HG03571 (cell line): ENCODE measurements at regions not wholly inside any gene's neighbourhood (a gene's known extent, or its start where the extent isn't known, plus 50 kb on each side); places are given as distances from the start of the nearest gene placed in this dataset.
"Not testable (repeated sequence)": the region's sequence is repeated elsewhere in the genome, so short reads cannot be mapped to it uniquely, and the experiment has no call there.

ENCODE experiments used
- ATAC-seq: cut with Tn5 transposase; IDR thresholded peaks from one replicate; pipeline ENCODE4 v1.9.1; 2021; ENCODE audit not compliant: unreplicated experiment

- no peak for ATAC-seq
Observed at GRCh38 chr3:17847156-17847555, 104.7 kb upstream of the TBC1D5 start.

DNA sequence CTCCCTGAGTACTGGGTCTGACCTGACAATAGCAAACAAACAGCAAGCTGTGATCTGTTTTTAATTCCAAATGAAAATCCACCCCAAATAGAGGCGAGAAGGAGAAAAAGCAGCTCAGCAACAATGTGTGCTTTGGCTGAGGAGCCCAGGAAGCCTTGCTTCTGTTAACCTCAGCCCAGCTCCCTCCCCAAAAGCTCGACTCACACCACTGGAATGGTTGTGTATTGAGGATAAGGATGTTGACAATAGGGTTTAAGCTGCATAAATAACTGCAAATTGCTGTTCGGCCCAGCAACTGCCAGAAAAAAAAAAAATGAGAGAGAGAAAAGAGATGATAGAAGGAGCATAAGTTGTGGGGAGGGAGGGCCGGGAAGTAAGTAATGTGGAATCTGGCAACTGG is 104.0 kb upstream of the TBC1D5 start:
- ATAC-seq = no peak

- ATAC-seq = no peak
Observed at GRCh38 chr3:17845026-17845812, 102.8 kb upstream of the TBC1D5 start.

- ATAC-seq = no peak
Observed at GRCh38 chr3:17844236-17844635, 101.8 kb upstream of the TBC1D5 start.

DNA sequence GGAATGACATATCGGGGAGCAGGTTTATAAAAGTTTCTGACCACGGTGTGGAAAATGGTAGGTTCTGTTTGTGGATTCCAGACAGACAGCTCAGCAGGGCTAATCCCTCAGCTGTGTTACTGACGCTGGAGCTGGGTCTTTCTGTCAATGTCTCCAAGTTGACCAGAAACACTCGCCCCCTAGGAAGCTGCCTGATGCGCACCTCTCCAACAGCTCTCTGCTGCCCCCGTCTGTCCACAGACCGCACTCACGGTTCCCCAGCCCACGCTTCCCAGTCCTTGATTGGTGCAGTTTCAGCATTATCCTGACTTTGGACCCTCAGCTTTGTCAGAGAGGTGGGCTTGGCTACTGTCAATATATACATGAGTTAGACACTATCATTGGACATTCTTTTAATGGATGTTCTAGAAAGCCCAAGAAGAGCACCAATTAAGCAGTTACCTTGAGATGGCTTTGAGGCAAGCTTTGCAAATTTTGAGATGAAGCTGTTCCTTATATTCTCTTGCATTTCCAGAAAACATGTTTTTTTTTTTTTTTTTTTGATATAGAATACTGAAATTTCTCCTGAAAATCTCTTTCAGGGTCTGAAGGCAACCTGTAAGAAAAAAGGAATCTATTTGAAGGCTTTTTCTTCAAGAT is 98.9 kb upstream of the TBC1D5 start:
- ATAC-seq = peak; percentile 88

DNA sequence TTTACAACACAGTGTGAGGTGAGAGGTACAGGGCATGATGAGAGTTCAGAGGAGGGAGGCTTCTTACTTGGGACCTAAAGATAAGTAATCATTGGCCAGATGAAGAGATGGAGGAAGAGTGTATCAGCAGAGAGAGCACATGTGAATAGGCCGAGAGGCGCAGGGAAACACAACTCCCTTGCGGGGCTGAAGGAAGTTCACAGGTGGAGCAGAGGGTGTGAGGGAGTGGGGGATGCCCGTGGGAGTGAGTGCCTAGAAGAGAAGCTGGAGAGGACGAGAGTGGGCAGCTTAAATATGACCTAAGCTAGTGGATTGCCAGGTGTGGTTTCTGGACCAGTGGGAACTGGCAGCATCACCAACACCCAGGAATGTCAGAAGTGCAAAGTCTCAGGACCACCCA is 98.2 kb upstream of the TBC1D5 start:
- ATAC-seq = no peak

- ATAC-seq = no peak
Observed at GRCh38 chr3:17840126-17840525, 97.7 kb upstream of the TBC1D5 start.

DNA sequence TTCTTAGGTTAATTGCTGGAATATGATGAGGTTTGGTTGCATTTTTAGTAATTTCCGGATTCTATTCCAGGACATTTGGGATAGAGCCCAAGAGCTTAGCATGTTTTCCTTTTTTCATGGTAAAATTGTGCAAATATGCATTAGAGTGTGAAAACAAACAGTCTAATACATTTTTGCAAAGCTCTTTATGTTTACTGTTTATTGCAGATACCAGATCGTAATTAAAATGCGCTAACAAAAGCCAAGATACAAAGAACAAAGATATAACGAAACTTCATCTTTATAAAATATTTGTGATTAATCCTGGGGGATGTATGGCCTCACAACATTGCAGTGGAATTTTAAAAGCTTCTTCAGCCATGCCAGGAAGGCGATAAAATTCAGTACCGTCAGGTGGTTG is 94.5 kb upstream of the TBC1D5 start:
- ATAC-seq = no peak

GRCh38 chr3:17836092-17836491 is 93.7 kb upstream of the TBC1D5 start:
- no peak for ATAC-seq

DNA sequence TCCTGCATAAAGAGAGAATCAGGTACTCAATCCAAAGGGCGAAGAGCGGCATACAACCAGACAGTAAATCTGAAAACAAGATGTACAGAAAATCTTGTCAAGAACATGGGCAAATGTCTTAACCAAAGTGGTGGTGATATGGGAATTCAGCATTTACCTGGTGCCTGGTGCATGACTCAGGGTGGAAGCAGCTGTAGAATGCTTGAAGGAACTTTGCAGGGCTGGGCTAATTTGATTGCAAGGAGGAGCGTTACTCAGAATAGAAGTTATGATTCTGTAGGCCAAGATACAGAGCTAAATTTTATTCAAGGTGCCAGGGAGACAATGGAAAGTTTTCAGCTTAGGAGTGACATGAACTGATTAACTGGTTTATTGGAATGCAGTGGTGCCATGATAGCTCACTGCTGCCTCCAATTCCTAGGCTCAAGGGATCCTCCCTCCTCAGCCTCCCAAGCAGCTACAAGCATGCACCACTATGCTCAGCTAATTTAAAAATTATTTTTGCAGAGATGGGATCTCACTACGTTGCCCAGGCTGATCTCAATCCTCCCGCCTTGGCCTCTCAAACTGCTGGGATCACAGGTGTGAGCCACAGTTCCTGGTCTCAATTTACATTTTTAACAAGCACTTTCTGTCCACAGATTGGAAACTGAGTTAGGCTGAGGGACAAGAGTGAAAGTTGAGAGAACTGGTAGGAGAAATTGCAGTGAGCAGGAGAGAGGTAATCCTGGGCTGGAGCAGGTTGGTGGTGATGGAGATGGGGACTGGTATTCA is 91.5 kb upstream of the TBC1D5 start:
- ATAC-seq = no peak

DNA sequence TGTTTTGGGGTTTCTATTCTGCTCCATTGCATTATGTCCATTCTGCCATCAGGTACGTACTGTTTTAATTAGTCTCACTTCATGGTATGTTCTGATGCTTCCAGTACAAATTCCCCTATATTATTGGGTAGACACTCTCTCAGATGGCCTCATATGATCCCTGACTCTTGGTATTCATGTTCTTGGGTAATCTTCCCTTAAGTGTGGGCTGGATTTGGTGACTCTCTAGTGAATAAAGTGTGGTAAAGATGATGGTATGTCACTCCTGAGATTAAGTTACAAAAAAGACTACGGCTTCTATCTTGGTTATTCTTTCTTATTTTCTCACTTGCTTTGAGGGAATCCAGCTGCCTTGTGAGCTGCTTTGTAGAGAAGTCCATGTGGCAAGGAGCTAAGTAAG is 89.6 kb upstream of the TBC1D5 start:
- ATAC-seq = no peak

DNA sequence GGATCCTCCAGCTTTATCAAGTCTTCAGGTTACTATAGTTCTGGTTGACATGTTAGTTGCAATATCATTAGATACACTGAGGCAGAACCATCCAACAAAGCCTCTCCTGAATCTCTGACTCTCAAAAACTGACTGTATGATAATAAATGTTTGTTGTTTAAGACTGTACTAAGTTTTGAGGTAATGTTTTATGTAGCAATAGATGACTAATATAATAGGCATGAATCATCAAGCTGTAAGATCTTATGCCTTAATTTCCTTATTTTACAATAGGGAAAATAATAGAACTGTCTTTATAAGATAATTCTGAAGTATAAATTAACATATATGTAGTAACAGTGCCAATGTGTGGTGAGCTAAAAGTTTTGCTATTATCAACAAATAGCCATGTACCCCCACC is 88.9 kb upstream of the TBC1D5 start:
- no peak for ATAC-seq

- no peak for ATAC-seq
Observed at GRCh38 chr3:17830788-17831187, 88.4 kb upstream of the TBC1D5 start.

GRCh38 chr3:17828388-17828787 is 86.0 kb upstream of the TBC1D5 start:
- ATAC-seq = no peak

GRCh38 chr3:17825298-17825697 is 82.9 kb upstream of the TBC1D5 start:
- no peak for ATAC-seq

- no peak for ATAC-seq
Observed at GRCh38 chr3:17823816-17824215, 81.4 kb upstream of the TBC1D5 start.

DNA sequence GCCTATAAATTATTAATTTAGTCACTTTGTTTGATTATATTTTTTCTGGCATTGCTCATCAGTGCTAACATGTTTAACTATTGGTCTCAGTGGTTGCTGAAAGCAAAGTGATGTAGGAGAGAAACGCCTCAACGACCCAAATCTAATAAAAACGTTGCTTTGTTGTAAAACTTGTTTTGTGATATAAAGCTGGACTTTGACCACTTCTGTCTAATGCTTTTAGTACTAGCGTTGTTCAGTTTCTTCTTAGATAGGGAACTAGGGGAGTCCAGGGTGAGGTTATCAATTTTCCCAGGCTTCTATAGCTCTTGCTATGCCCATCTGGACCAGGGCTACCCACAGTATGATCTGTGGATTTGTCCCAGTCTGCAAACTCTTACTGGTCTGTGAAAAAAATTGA is 80.6 kb upstream of the TBC1D5 start:
- ATAC-seq = no peak

DNA sequence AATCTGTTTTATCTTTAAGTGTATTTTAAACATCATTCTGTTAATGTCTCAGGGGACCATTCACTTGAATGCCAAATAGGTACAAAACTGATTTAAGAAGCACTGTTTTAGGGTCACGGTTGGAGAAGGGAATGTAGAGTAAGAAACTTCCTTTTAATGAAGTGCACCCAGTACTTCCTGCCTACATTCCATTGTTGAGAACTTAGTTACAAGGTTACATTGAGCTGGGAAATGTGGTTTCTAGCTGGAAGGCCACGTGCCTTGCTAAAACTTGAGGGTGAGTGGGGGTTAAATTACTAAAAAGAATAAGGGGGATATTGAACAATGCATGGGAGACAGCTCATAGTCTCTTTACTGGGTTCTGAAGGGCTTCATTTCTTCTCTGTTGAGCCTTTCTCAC is 78.3 kb upstream of the TBC1D5 start:
- ATAC-seq = no peak

- no peak for ATAC-seq
Observed at GRCh38 chr3:17820275-17820674, 77.8 kb upstream of the TBC1D5 start.

GRCh38 chr3:17817973-17818372 is 75.5 kb upstream of the TBC1D5 start:
- not testable (repeated sequence) for ATAC-seq

DNA sequence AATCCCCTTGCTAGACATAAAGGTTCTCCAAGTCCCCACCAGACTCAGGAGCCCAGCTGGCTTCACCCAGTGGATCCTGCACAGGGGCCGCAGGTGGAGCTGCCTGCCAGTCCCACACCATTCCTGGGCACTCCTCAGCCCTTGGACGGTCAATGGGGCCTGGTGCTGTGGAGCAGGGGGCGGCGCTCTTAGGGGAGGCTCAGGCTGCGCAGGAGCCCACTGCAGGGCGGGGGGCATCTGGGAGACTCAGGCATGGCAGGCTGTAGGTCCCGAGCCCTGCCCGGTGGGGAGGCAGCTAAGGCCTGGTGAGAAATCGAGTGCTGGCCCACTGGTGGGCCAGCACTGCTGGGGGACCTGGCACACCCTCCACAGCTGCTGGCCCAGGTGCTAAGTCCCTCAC is 75.1 kb upstream of the TBC1D5 start:
- no peak for ATAC-seq

- not testable (repeated sequence) for ATAC-seq
Observed at GRCh38 chr3:17816839-17817238, 74.4 kb upstream of the TBC1D5 start.
